GM18498 (cell line): ENCODE measurements at regions not wholly inside any gene's neighbourhood (a gene's known extent, or its start where the extent isn't known, plus 50 kb on each side); places are given as distances from the start of the nearest gene placed in this dataset.

Experiments used
- ATAC-seq: cut with Tn5 transposase; IDR thresholded peaks from one replicate; pipeline ENCODE4 v1.9.1; 2021; ENCODE audit warnings: mild to moderate bottlenecking, moderate library complexity; ENCODE audit not compliant: unreplicated experiment

GRCh38 chr6:33952016-33952415, 148.2 kb upstream of the MLN start:
- ATAC-seq: no peak

- ATAC-seq: no peak
Measured at GRCh38 chr6:33950891-33951889, 147.4 kb upstream of the MLN start.

GRCh38 chr6:33950472-33950881, 146.7 kb upstream of the MLN start:
- no peak for ATAC-seq

GRCh38 chr6:33949877-33950435, 146.2 kb upstream of the MLN start:
- ATAC-seq: no peak

GRCh38 chr6:33949111-33949510, 145.3 kb upstream of the MLN start:
- ATAC-seq: no peak

- ATAC-seq: no peak
Measured at GRCh38 chr6:33947916-33948594, 144.3 kb upstream of the MLN start.

- ATAC-seq: no peak
Measured at GRCh38 chr6:33947047-33947446, 143.2 kb upstream of the MLN start.

GRCh38 chr6:33945931-33946330, 142.1 kb upstream of the MLN start:
- no peak for ATAC-seq

- ATAC-seq: no peak
Measured at GRCh38 chr6:33944686-33945411, 141.0 kb upstream of the MLN start.

GRCh38 chr6:33936886-33937285, 133.1 kb upstream of the MLN start:
- ATAC-seq: no peak

- no peak for ATAC-seq
Measured at GRCh38 chr6:33935439-33936080, 131.8 kb upstream of the MLN start.

- no peak for ATAC-seq
Measured at GRCh38 chr6:33934731-33935270, 131.0 kb upstream of the MLN start.

GRCh38 chr6:33933101-33933500, 129.3 kb upstream of the MLN start:
- no peak for ATAC-seq

GRCh38 chr6:33931799-33932198, 128.0 kb upstream of the MLN start:
- ATAC-seq: no peak

- no peak for ATAC-seq
Measured at GRCh38 chr6:33929575-33930288, 125.9 kb upstream of the MLN start.

- no peak for ATAC-seq
Measured at GRCh38 chr6:33927616-33928015, 123.8 kb upstream of the MLN start.

- no peak for ATAC-seq
Measured at GRCh38 chr6:33927112-33927511, 123.3 kb upstream of the MLN start.

GRCh38 chr6:33926451-33926850, 122.6 kb upstream of the MLN start:
- ATAC-seq: no peak

GRCh38 chr6:33925936-33926335, 122.1 kb upstream of the MLN start:
- no peak for ATAC-seq

GRCh38 chr6:33925210-33925609, 121.4 kb upstream of the MLN start:
- ATAC-seq: no peak
